ENCODE measurements at regions not wholly inside any gene's neighbourhood (a gene's known extent, or its start where the extent isn't known, plus 50 kb on each side); places are given as distances from the start of the nearest gene placed in this dataset.

DNA sequence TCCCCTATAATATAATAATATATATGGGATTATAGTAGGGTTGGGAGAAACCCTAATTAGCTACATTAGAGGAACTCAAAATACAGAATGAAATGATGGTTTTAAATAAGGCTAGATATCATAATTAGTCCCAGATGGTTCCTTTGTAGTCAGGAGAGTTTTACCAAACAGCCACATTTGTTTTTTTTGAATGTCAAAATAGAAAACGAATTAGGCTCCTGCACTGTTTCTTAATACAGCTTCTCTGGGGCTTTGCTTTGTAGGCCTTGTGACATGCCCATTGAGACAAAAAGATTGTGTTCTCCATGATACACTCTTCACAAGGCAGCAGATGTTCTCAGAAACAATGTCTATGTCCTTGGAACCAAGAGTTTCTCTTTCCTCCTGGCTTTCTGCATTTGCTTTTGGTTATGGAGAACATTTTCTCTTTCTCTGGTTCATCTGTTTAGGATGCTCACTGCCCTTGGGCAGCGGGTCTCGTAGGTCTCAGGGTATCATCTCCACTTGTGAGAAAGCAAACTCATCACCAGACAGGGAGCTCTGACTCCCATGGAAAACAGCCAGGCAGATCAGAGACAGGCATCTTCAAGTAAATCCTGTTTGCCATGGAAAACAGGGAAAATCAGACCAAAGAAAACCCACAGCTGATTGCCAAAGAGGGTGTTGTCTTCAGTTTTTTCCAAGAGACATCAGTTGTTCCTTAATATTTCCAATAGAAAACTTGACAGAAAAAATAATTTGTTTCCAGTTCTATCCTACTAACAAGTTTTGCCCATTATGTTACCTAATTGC is 54.1 kb upstream of the RPS23 start:
- TF ChIP-seq, protein P1, sequence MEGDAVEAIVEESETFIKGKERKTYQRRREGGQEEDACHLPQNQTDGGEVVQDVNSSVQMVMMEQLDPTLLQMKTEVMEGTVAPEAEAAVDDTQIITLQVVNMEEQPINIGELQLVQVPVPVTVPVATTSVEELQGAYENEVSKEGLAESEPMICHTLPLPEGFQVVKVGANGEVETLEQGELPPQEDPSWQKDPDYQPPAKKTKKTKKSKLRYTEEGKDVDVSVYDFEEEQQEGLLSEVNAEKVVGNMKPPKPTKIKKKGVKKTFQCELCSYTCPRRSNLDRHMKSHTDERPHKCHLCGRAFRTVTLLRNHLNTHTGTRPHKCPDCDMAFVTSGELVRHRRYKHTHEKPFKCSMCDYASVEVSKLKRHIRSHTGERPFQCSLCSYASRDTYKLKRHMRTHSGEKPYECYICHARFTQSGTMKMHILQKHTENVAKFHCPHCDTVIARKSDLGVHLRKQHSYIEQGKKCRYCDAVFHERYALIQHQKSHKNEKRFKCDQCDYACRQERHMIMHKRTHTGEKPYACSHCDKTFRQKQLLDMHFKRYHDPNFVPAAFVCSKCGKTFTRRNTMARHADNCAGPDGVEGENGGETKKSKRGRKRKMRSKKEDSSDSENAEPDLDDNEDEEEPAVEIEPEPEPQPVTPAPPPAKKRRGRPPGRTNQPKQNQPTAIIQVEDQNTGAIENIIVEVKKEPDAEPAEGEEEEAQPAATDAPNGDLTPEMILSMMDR (IDR thresholded peaks at IDR 0.05; ENCODE audit: insufficient read depth, low read depth, low read length): no peak
- no peak for TF ChIP-seq EZH2 (IDR thresholded peaks at IDR 0.05; ENCODE audit: insufficient read depth, low read length)
